Endothelial cell (in vitro differentiated cells): ENCODE measurements at regions not wholly inside any gene's neighbourhood (a gene's known extent, or its start where the extent isn't known, plus 50 kb on each side); places are given as distances from the start of the nearest gene placed in this dataset.

Source experiments
- DNase-seq: peaks from one replicate; pipeline ENCODE4 v3.0.0; 2021; ENCODE audit warnings: low spot score
- H3K27ac Mint-ChIP-seq: one replicate; pipeline ENCODE4 v1.8.0; 2021; ENCODE audit warnings: mixed read lengths, inconsistent platforms; ENCODE audit not compliant: unreplicated experiment
- H3K27me3 Mint-ChIP-seq: one replicate; pipeline ENCODE4 v1.8.0; 2021; ENCODE audit warnings: mild to moderate bottlenecking, moderate library complexity, mixed read lengths, inconsistent platforms; ENCODE audit not compliant: unreplicated experiment
- H3K36me3 Mint-ChIP-seq: one replicate; pipeline ENCODE4 v1.8.0; 2021; ENCODE audit warnings: mild to moderate bottlenecking, low read depth, mixed read lengths, inconsistent platforms; ENCODE audit not compliant: unreplicated experiment
- H3K4me1 Mint-ChIP-seq: one replicate; pipeline ENCODE4 v1.8.0; 2021; ENCODE audit warnings: mild to moderate bottlenecking, mixed read lengths, inconsistent platforms; ENCODE audit not compliant: unreplicated experiment
- H3K4me3 Mint-ChIP-seq: one replicate; pipeline ENCODE4 v1.8.0; 2021; ENCODE audit warnings: mild to moderate bottlenecking, mixed read lengths, inconsistent platforms; ENCODE audit not compliant: unreplicated experiment
- H3K9me3 Mint-ChIP-seq: one replicate; pipeline ENCODE4 v1.8.0; 2021; ENCODE audit warnings: mixed read lengths, inconsistent platforms; ENCODE audit not compliant: unreplicated experiment
- CTCF ChIP-seq: fragments of 200-600 bp; sonication (generic); IDR thresholded peaks from one replicate; pipeline ENCODE4 v1.5.0; 2021; ENCODE audit warnings: antibody characterized with exemption; ENCODE audit not compliant: unreplicated experiment

GRCh38 chr15:87429754-87430153, 826.8 kb downstream of the NTRK3 start:
- TF ChIP-seq CTCF, result no peak
- peaks cover 5% of the 10 kb centered on the region for H3K4me1 Mint-ChIP-seq
- DNase-seq, result no peak
- no peak overlapping the region for H3K4me3 Mint-ChIP-seq
- no peak overlapping the region for H3K27ac Mint-ChIP-seq
- no peaks in the 10 kb centered on the region for H3K9me3 Mint-ChIP-seq
- peaks cover 1% of the 10 kb centered on the region for H3K27me3 Mint-ChIP-seq
- no peaks in the 10 kb centered on the region for H3K36me3 Mint-ChIP-seq

- no peak overlapping the region for H3K27ac Mint-ChIP-seq
- TF ChIP-seq CTCF, result no peak
- H3K36me3 Mint-ChIP-seq, result no peaks in the 10 kb centered on the region
- H3K9me3 Mint-ChIP-seq, result no peaks in the 10 kb centered on the region
- H3K27me3 Mint-ChIP-seq, result no peaks in the 10 kb centered on the region
- no peak overlapping the region for H3K4me3 Mint-ChIP-seq
- no peak for DNase-seq
- peaks cover 4% of the 10 kb centered on the region for H3K4me1 Mint-ChIP-seq
Observed at GRCh38 chr15:87420017-87420416, 836.5 kb downstream of the NTRK3 start.

- Mint-ChIP-seq H3K4me3 (no peak overlapping the region), H3K27me3 (no peaks in the 10 kb centered on the region), H3K9me3 (no peaks in the 10 kb centered on the region), H3K4me1 (peaks cover 9% of the 10 kb centered on the region), H3K36me3 (no peaks in the 10 kb centered on the region), H3K27ac (no peak overlapping the region)
- DNase-seq, result no peak
- TF ChIP-seq CTCF, result no peak
Observed at GRCh38 chr15:87419344-87419743, 837.2 kb downstream of the NTRK3 start.

GRCh38 chr15:87416591-87417257, 839.8 kb downstream of the NTRK3 start:
- Mint-ChIP-seq H3K27ac (no peak overlapping the region), H3K36me3 (no peaks in the 10 kb centered on the region), H3K27me3 (no peaks in the 10 kb centered on the region), H3K4me3 (no peak overlapping the region), H3K4me1 (peaks cover 14% of the 10 kb centered on the region), H3K9me3 (no peaks in the 10 kb centered on the region)
- no peak for TF ChIP-seq CTCF
- DNase-seq, result no peak

- H3K36me3 Mint-ChIP-seq, result no peaks in the 10 kb centered on the region
- no peak overlapping the region for H3K4me3 Mint-ChIP-seq
- H3K27me3 Mint-ChIP-seq, result no peaks in the 10 kb centered on the region
- no peak for TF ChIP-seq CTCF
- H3K27ac Mint-ChIP-seq, result no peak overlapping the region
- DNase-seq, result no peak
- H3K9me3 Mint-ChIP-seq, result no peaks in the 10 kb centered on the region
- H3K4me1 Mint-ChIP-seq, result peaks cover 8% of the 10 kb centered on the region
Observed at GRCh38 chr15:87408902-87409301, 847.6 kb downstream of the NTRK3 start.
